Neural progenitor cell (in vitro differentiated cells): ENCODE measurements at regions not wholly inside any gene's neighbourhood (a gene's known extent, or its start where the extent isn't known, plus 50 kb on each side); places are given as distances from the start of the nearest gene placed in this dataset.

ENCODE experiments used
- DNase-seq: peaks from one replicate; pipeline ENCODE4 v3.0.0-alpha.2; 2016; ENCODE audit warnings: low spot score
- H2AFZ ChIP-seq: fragments of 200-600 bp; sonication (generic); replicated peaks from 2 replicates; pipeline ENCODE4 v1.6.1; 2016; ENCODE audit warnings: antibody characterized with exemption
- H3F3A ChIP-seq: fragments of 200-600 bp; sonication (generic); 2 replicates; pipeline ENCODE4 v1.6.1; 2016; ENCODE audit warnings: antibody characterized with exemption, low read depth
- H3K27ac ChIP-seq: fragments of 200-600 bp; sonication (generic); 2 replicates; pipeline ENCODE4 v1.5.1; 2016; ENCODE audit warnings: mild to moderate bottlenecking
- H3K27me3 ChIP-seq: fragments of 200-600 bp; sonication (generic); 2 replicates; pipeline ENCODE4 v1.6.1; 2016; ENCODE audit warnings: mild to moderate bottlenecking, moderate library complexity
- H3K36me3 ChIP-seq: fragments of 200-600 bp; sonication (generic); 2 replicates; pipeline ENCODE4 v1.5.1; 2016
- H3K4me1 ChIP-seq: fragments of 200-600 bp; sonication (generic); 2 replicates; pipeline ENCODE4 v1.6.1; 2016; ENCODE audit warnings: mixed run types
- H3K4me2 ChIP-seq: fragments of 200-600 bp; sonication (generic); 2 replicates; pipeline ENCODE4 v1.6.1; 2016
- H3K4me3 ChIP-seq: fragments of 200-600 bp; sonication (generic); 2 replicates; pipeline ENCODE4 v1.5.1; 2016
- H3K79me2 ChIP-seq: fragments of 200-600 bp; sonication (generic); 2 replicates; pipeline ENCODE4 v1.6.1; 2016; ENCODE audit warnings: low read depth
- H3K9ac ChIP-seq: fragments of 200-600 bp; sonication (generic); 2 replicates; pipeline ENCODE4 v1.6.1; 2016
- H3K9me3 ChIP-seq: fragments of 200-600 bp; sonication (generic); 2 replicates; pipeline ENCODE4 v1.5.1; 2016; ENCODE audit warnings: low read depth
- H4K20me1 ChIP-seq: fragments of 200-600 bp; sonication (generic); 2 replicates; pipeline ENCODE4 v1.6.1; 2016; ENCODE audit warnings: low read depth
- H3K27ac Mint-ChIP-seq: 3 replicates; pipeline ENCODE4 v1.8.0; 2021; ENCODE audit warnings: mixed read lengths
- H3K27me3 Mint-ChIP-seq: 2 replicates; pipeline ENCODE4 v1.8.0; 2022; ENCODE audit warnings: low read depth, mild to moderate bottlenecking, inconsistent platforms, moderate library complexity, mixed read lengths; ENCODE audit not compliant: insufficient read depth
- H3K36me3 Mint-ChIP-seq: 3 replicates; pipeline ENCODE4 v1.8.0; 2021; ENCODE audit warnings: mixed read lengths
- H3K4me1 Mint-ChIP-seq: 3 replicates; pipeline ENCODE4 v1.8.0; 2021; ENCODE audit warnings: mixed read lengths
- H3K4me3 Mint-ChIP-seq: 3 replicates; pipeline ENCODE4 v1.8.0; 2021; ENCODE audit warnings: mild to moderate bottlenecking, moderate library complexity, mixed read lengths
- H3K9me3 Mint-ChIP-seq: 3 replicates; pipeline ENCODE4 v1.8.0; 2020; ENCODE audit warnings: mixed read lengths
- EZH2 ChIP-seq: fragments of 200-600 bp; sonication (generic); IDR thresholded peaks from 2 replicates; pipeline ENCODE4 v1.6.1; 2017; ENCODE audit warnings: antibody characterized with exemption, mild to moderate bottlenecking, moderate library complexity
- EZH2phosphoT487 ChIP-seq: fragments of 200-600 bp; sonication (generic); IDR thresholded peaks from 2 replicates; pipeline ENCODE4 v1.6.1; 2017; ENCODE audit warnings: antibody characterized with exemption
- TF ChIP-seq, protein P1 (sequence below): fragments of 200-600 bp; sonication (generic); IDR thresholded peaks from 2 replicates; pipeline ENCODE4 v1.5.1; 2017; ENCODE audit warnings: antibody characterized with exemption, mild to moderate bottlenecking

DNA sequence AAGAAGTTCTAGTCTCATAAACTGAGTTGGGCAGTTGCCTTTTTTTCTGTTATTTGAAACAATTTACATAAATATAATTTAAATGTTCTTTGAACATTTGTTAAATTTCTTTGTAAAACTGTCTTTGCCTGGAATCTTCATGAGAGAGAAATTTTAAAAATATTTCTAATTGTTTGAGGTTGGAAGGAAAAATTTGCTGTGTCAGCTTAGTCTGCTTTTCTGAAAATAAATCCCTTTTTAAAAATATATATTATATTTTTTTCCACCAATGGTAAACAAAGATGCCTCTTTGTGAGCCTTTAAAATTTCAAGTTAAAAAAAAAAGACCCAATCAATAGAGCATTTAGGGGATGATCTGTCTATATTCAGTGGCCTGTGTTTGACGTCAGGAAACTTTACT, 542.7 kb downstream of the KIF4B start:
- no peaks in the 10 kb centered on the region for H3F3A ChIP-seq
- H3K27ac Mint-ChIP-seq = no peak overlapping the region

DNA sequence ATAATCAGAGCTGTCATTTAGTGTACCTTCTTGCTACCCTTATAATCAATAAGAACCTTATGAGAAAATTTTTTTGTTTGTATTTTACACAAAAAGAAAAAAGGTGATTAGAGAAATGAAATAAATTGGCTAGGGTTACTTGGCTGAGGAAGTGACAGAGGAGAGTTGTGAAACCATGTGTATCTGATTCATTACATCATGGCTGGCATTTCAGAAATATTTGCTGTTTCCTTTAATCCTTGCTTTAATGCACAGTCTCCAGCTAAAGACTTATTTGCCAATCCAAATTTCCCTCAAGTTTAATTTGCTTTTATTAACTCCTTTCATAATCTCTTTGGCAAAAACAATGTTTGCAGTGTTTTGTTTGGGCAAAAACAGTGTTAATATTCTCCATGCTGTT, 543.1 kb downstream of the KIF4B start:
- Histone ChIP-seq H4K20me1 (no peaks in the 10 kb centered on the region), H3K9ac (no peak overlapping the region), H3K79me2 (no peaks in the 10 kb centered on the region), H3K27me3 (no peaks in the 10 kb centered on the region), H3K9me3 (no peaks in the 10 kb centered on the region), H2AFZ (no peak overlapping the region), H3K4me1 (no peaks in the 10 kb centered on the region), H3F3A (no peaks in the 10 kb centered on the region), H3K4me3 (no peak overlapping the region), H3K27ac (no peak overlapping the region), H3K4me2 (no peak overlapping the region), H3K36me3 (no peaks in the 10 kb centered on the region)
- Mint-ChIP-seq H3K27me3 (peaks cover 4% of the 10 kb centered on the region), H3K27ac (no peak overlapping the region), H3K4me3 (no peak overlapping the region), H3K4me1 (no peaks in the 10 kb centered on the region), H3K36me3 (no peaks in the 10 kb centered on the region), H3K9me3 (no peaks in the 10 kb centered on the region)
- no peak for TF ChIP-seq EZH2phosphoT487
- DNase-seq = no peak

More for the DNA sequence above, 542.7 kb downstream of the KIF4B start:
- no peak overlapping the region for H3K4me3 ChIP-seq
- H3K4me1 ChIP-seq = no peaks in the 10 kb centered on the region
- H3K9ac ChIP-seq = no peak overlapping the region
- H4K20me1 ChIP-seq = no peaks in the 10 kb centered on the region
- no peak overlapping the region for H2AFZ ChIP-seq
- H3K36me3 ChIP-seq = no peaks in the 10 kb centered on the region
- no peaks in the 10 kb centered on the region for H3K4me1 Mint-ChIP-seq
- H3K4me3 Mint-ChIP-seq = no peak overlapping the region
- H3K27ac ChIP-seq = no peak overlapping the region
- no peak for DNase-seq
- no peaks in the 10 kb centered on the region for H3K9me3 Mint-ChIP-seq
- H3K36me3 Mint-ChIP-seq = no peaks in the 10 kb centered on the region
- peaks cover 4% of the 10 kb centered on the region for H3K27me3 Mint-ChIP-seq
- no peak overlapping the region for H3K4me2 ChIP-seq
- no peaks in the 10 kb centered on the region for H3K27me3 ChIP-seq
- TF ChIP-seq, protein P1, sequence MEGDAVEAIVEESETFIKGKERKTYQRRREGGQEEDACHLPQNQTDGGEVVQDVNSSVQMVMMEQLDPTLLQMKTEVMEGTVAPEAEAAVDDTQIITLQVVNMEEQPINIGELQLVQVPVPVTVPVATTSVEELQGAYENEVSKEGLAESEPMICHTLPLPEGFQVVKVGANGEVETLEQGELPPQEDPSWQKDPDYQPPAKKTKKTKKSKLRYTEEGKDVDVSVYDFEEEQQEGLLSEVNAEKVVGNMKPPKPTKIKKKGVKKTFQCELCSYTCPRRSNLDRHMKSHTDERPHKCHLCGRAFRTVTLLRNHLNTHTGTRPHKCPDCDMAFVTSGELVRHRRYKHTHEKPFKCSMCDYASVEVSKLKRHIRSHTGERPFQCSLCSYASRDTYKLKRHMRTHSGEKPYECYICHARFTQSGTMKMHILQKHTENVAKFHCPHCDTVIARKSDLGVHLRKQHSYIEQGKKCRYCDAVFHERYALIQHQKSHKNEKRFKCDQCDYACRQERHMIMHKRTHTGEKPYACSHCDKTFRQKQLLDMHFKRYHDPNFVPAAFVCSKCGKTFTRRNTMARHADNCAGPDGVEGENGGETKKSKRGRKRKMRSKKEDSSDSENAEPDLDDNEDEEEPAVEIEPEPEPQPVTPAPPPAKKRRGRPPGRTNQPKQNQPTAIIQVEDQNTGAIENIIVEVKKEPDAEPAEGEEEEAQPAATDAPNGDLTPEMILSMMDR = no peak
- TF ChIP-seq EZH2phosphoT487 = no peak
- TF ChIP-seq EZH2 = no peak
- H3K9me3 ChIP-seq = no peaks in the 10 kb centered on the region
- no peaks in the 10 kb centered on the region for H3K79me2 ChIP-seq

- Histone ChIP-seq H2AFZ (no peak overlapping the region), H3K4me3 (no peak overlapping the region), H3K4me1 (no peaks in the 10 kb centered on the region), H3K79me2 (no peaks in the 10 kb centered on the region), H3K9me3 (no peaks in the 10 kb centered on the region), H3K27ac (no peak overlapping the region), H3K9ac (no peak overlapping the region), H3K36me3 (no peaks in the 10 kb centered on the region), H4K20me1 (no peaks in the 10 kb centered on the region), H3K27me3 (no peaks in the 10 kb centered on the region), H3K4me2 (no peak overlapping the region), H3F3A (no peaks in the 10 kb centered on the region)
- peaks cover 4% of the 10 kb centered on the region for H3K4me1 Mint-ChIP-seq
- H3K36me3 Mint-ChIP-seq = no peaks in the 10 kb centered on the region
- peaks cover 4% of the 10 kb centered on the region for H3K27me3 Mint-ChIP-seq
- no peak overlapping the region for H3K4me3 Mint-ChIP-seq
- no peak for DNase-seq
- no peaks in the 10 kb centered on the region for H3K9me3 Mint-ChIP-seq
- H3K27ac Mint-ChIP-seq = no peak overlapping the region
- TF ChIP-seq EZH2 (no peak), EZH2phosphoT487 (no peak)
- TF ChIP-seq, protein P1 = no peak
These were observed 548.6 kb downstream of the KIF4B start for GRCh38 chr5:155562158-155562557.

DNA sequence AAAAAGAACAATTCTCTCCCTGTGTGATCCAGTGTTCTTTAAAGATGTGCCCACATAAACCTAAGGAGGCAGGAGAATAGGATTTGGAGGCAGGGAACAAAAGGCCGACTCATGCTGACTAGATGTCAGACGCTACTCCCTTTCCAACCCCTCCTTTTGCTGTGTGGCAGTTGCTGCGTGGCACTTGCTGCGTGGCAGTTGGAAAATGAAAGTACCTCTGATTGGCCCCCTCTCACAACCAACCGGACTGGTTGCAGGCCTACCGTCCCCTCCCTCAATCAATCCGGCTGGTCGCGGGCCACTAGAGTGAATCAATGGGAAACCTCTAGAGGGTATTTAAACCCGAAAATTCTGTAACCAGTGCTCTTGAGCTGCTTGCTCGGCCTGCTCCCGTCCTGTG, 551.0 kb downstream of the KIF4B start:
- no peak for DNase-seq
- H3K9me3 Mint-ChIP-seq = no peaks in the 10 kb centered on the region
- H3K79me2 ChIP-seq = no peaks in the 10 kb centered on the region
- H3K36me3 Mint-ChIP-seq = no peaks in the 10 kb centered on the region
- H3K4me3 ChIP-seq = no peak overlapping the region
- H3K27me3 Mint-ChIP-seq = peaks cover 4% of the 10 kb centered on the region
- H3K27me3 ChIP-seq = no peaks in the 10 kb centered on the region
- no peak overlapping the region for H3K27ac Mint-ChIP-seq
- no peaks in the 10 kb centered on the region for H3K36me3 ChIP-seq
- no peak overlapping the region for H3K27ac ChIP-seq
- H3K4me3 Mint-ChIP-seq = no peak overlapping the region
- no peak overlapping the region for H3K4me2 ChIP-seq
- no peak overlapping the region for H2AFZ ChIP-seq
- H3K4me1 Mint-ChIP-seq = peaks cover 4% of the 10 kb centered on the region
- no peaks in the 10 kb centered on the region for H3K4me1 ChIP-seq
- TF ChIP-seq, protein P1 = no peak
- TF ChIP-seq EZH2 (no peak), EZH2phosphoT487 (no peak)
- H3F3A ChIP-seq = no peaks in the 10 kb centered on the region
- H3K9ac ChIP-seq = no peak overlapping the region
- no peaks in the 10 kb centered on the region for H4K20me1 ChIP-seq
- peaks cover 5% of the 10 kb centered on the region for H3K9me3 ChIP-seq
